CD4-positive, alpha-beta T cell (primary cell): ENCODE measurements at regions not wholly inside any gene's neighbourhood (a gene's known extent, or its start where the extent isn't known, plus 50 kb on each side); places are given as distances from the start of the nearest gene placed in this dataset.

Experiments
- ATAC-seq: fragments of 200-7000 bp; cut with Tn5 transposase; one replicate; pipeline ENCODE4 v1.10.0; 2022; ENCODE audit warnings: mild to moderate bottlenecking; ENCODE audit not compliant: poor library complexity
- CTCF ChIA-PET: fragments of 350-600 bp; sonication (Branson Sonifier 250); formaldehyde crosslinking; loops from one replicate; lab custom pipeline; 2021; ENCODE audit warnings: antibody characterized with exemption, inconsistent platforms; lab: Charles Lee
- POLR2A ChIA-PET: fragments of 350-600 bp; sonication (Branson Sonifier 250); formaldehyde crosslinking; loops from one replicate; lab custom pipeline; 2021; ENCODE audit warnings: antibody characterized with exemption, inconsistent platforms; lab: Charles Lee
- DNase-seq, 14 experiments: peaks; one replicate each; pipeline ENCODE4 v3.0.0-alpha.2; 2013 to 2020; ENCODE audit warnings: mixed read lengths in 2 of 14
- H3K27ac ChIP-seq, 2 donors: one replicate each; pipeline versions ENCODE4 v1.5.1 to v1.7.0; 2013; ENCODE audit warnings: low read length in 2 of 2, low read depth in 1 of 2, mild to moderate bottlenecking in 1 of 2
- H3K27me3 ChIP-seq, 2 experiments: 1 replicate in 1 of 2; 2 replicates in 1 of 2; pipeline versions ENCODE4 v1.6.1 to v1.7.0; 2013; ENCODE audit warnings: low read length in 2 of 2, control low read depth in 1 of 2, mild to moderate bottlenecking in 1 of 2, moderate library complexity in 1 of 2; ENCODE audit not compliant: insufficient read depth in 2 of 2, control insufficient read depth in 1 of 2
- H3K36me3 ChIP-seq: one replicate; pipeline ENCODE4 v1.6.1; 2013; ENCODE audit warnings: low read length, control low read depth; ENCODE audit not compliant: insufficient read depth
- H3K4me1 ChIP-seq: one replicate; pipeline ENCODE4 v1.6.1; 2013; ENCODE audit warnings: low read length, control low read depth; ENCODE audit not compliant: insufficient read depth
- H3K4me3 ChIP-seq: one replicate; pipeline ENCODE4 v1.5.1; 2013; ENCODE audit warnings: mild to moderate bottlenecking, low read length, moderate library complexity
- H3K9me3 ChIP-seq, 2 experiments: 1 replicate in 1 of 2; 2 replicates in 1 of 2; pipeline versions ENCODE4 v1.6.1 to v1.7.0; 2013; ENCODE audit warnings: low read length in 2 of 2, mild to moderate bottlenecking in 2 of 2, control low read depth in 1 of 2, moderate library complexity in 1 of 2; ENCODE audit not compliant: control insufficient read depth in 1 of 2, insufficient read depth in 1 of 2
- H3K27ac Mint-ChIP-seq: one replicate; pipeline ENCODE4 v1.8.0; 2020; ENCODE audit warnings: mixed read lengths
- H3K27me3 Mint-ChIP-seq: one replicate; pipeline ENCODE4 v1.8.0; 2021; ENCODE audit warnings: mixed read lengths
- H3K36me3 Mint-ChIP-seq: one replicate; pipeline ENCODE4 v1.8.0; 2021; ENCODE audit warnings: low read depth, mixed read lengths
- H3K4me1 Mint-ChIP-seq: one replicate; pipeline ENCODE4 v1.8.0; 2021; ENCODE audit warnings: low read depth, mixed read lengths
- H3K4me3 Mint-ChIP-seq: one replicate; pipeline ENCODE4 v1.8.0; 2020; ENCODE audit warnings: mild to moderate bottlenecking, mixed read lengths
- H3K9me3 Mint-ChIP-seq: one replicate; pipeline ENCODE4 v1.8.0; 2020; ENCODE audit warnings: mixed read lengths
- CTCF ChIP-seq: fragments of 200-600 bp; IDR thresholded peaks from one replicate; pipeline ENCODE4 v1.8.0; 2022; ENCODE audit warnings: antibody characterized with exemption, mild to moderate bottlenecking
- intact Hi-C, 2 experiments: fragments of 100-400 bp; cut with DNase I in 1 of 2; cut with micrococcal nuclease in 1 of 2; formaldehyde crosslinking; loops; one replicate each; pipeline versions ENCODE4 v1.15.1 to v1.9.0; 2023 to 2025; cut with DNase I, micrococcal nuclease

DNA sequence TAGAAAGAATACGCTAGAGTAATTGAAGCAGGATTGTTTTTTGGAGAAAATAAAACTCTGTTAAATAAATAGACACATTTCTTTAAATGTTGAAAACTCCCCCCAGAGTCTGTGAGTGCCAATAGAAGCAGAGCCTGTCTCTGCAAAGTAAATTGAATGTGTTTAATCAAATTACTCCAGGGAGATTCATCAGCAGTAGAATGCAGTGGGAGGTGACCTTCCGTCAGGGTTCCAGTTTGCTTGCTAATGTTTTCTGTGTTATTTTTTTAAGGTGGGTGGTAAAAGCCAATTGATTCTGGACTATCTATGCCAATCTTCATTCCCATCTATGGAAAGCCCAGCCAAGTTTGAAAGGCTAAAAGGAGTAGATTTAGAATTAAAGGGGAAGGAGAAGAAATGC lies 612.4 kb upstream of the GRM7 start:
- no peak overlapping the region for H3K4me3 Mint-ChIP-seq

DNA sequence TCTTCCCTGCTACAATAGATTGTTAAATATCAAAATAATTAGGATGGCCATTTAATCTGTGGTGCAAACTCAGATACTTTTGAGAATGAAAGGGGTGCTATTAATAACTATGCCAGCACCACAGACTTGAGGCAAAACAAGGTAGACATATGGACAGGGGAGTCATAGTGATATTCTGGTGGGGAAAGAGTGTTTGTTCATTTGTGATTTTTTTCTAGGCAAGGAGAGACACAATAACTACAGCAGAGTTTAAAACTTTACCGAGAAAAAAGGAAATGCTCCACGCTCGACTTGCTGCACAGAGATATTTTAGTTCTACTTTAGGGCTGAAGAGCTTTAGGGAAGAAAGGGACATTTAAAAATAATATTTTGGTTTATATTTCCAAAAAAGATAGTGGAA lies 611.2 kb upstream of the GRM7 start:
- H3K9me3 ChIP-seq = peaks cover 0 to 5% of the 10 kb centered on the region in 2 experiments
- H3K36me3 ChIP-seq = no peaks in the 10 kb centered on the region
- Mint-ChIP-seq H3K27ac (no peak overlapping the region), H3K9me3 (peaks cover 9% of the 10 kb centered on the region), H3K4me1 (no peaks in the 10 kb centered on the region), H3K4me3 (no peak overlapping the region), H3K36me3 (no peaks in the 10 kb centered on the region), H3K27me3 (no peaks in the 10 kb centered on the region)
- no peaks in the 10 kb centered on the region for H3K27me3 ChIP-seq
- no peak overlapping the region for H3K4me3 ChIP-seq
- intact Hi-C loops = no loop called here
- ChIA-PET POLR2A (no interaction called here), CTCF (interaction anchor here (0.6 kb wide), 1 partner anchor 1597 kb away, joined by 3 read pairs; no protein-coding TSS in a partner anchor)
- no peak for TF ChIP-seq CTCF
- DNase-seq = no peak
- no peak for ATAC-seq
- no peak overlapping the region for H3K27ac ChIP-seq
- no peaks in the 10 kb centered on the region for H3K4me1 ChIP-seq

More for the DNA sequence above, 612.4 kb upstream of the GRM7 start:
- no peaks in the 10 kb centered on the region for H3K27me3 ChIP-seq
- H3K4me1 ChIP-seq = no peaks in the 10 kb centered on the region
- H3K4me3 ChIP-seq = no peak overlapping the region
- DNase-seq (no peak), ATAC-seq (no peak)
- intact Hi-C loops = no loop called here
- no peaks in the 10 kb centered on the region for H3K4me1 Mint-ChIP-seq
- no peak overlapping the region for H3K27ac Mint-ChIP-seq
- no peaks in the 10 kb centered on the region for H3K36me3 ChIP-seq
- H3K27me3 Mint-ChIP-seq = no peaks in the 10 kb centered on the region
- H3K27ac ChIP-seq = no peak overlapping the region
- peaks cover 0 to 5% of the 10 kb centered on the region in 2 experiments for H3K9me3 ChIP-seq
- ChIA-PET POLR2A (no interaction called here), CTCF (no interaction called here)
- H3K36me3 Mint-ChIP-seq = no peaks in the 10 kb centered on the region
- no peak for TF ChIP-seq CTCF
- peaks cover 4% of the 10 kb centered on the region for H3K9me3 Mint-ChIP-seq

DNA sequence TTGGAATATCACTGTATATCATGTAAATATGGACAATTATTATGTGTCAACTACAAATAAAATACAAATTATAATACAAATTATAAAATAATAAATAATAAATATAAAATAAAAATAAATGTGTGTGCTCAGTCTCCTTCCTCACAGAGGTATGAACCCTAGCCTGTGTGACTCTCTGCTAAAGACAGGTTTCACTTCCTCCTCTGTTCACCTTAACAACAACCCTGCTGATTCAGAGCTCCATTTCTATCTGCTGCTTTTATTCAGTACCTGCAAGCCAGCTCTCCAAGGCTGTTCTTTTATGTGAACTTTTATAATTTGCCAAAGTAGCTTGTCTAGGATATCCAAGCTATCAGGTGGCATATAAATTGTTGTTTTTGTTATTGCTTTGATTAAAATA lies 610.7 kb upstream of the GRM7 start:
- ChIA-PET CTCF (interaction anchor here (0.6 kb wide), 1 partner anchor 1597 kb away, joined by 3 read pairs; no protein-coding TSS in a partner anchor), POLR2A (no interaction called here)

More for the DNA sequence above, 610.7 kb upstream of the GRM7 start:
- Mint-ChIP-seq H3K27ac (no peak overlapping the region), H3K4me3 (no peak overlapping the region), H3K36me3 (no peaks in the 10 kb centered on the region), H3K9me3 (peaks cover 9% of the 10 kb centered on the region), H3K27me3 (no peaks in the 10 kb centered on the region), H3K4me1 (no peaks in the 10 kb centered on the region)
- peaks cover 0 to 5% of the 10 kb centered on the region in 2 experiments for H3K9me3 ChIP-seq
- intact Hi-C loops = no loop called here
- no peak for TF ChIP-seq CTCF
- no peaks in the 10 kb centered on the region for H3K36me3 ChIP-seq
- no peaks in the 10 kb centered on the region for H3K4me1 ChIP-seq
- DNase-seq = peak in 1 of 14 experiments; percentile 0
- H3K27ac ChIP-seq = no peak overlapping the region
- H3K4me3 ChIP-seq = no peak overlapping the region
- ATAC-seq = no peak
- H3K27me3 ChIP-seq = no peaks in the 10 kb centered on the region
